GM18511 (cell line): ENCODE measurements at regions not wholly inside any gene's neighbourhood (a gene's known extent, or its start where the extent isn't known, plus 50 kb on each side); places are given as distances from the start of the nearest gene placed in this dataset.

ENCODE experiments used
- ATAC-seq: cut with Tn5 transposase; IDR thresholded peaks from one replicate; pipeline ENCODE4 v1.9.1; 2021; ENCODE audit warnings: mild to moderate bottlenecking, moderate library complexity; ENCODE audit not compliant: unreplicated experiment

DNA sequence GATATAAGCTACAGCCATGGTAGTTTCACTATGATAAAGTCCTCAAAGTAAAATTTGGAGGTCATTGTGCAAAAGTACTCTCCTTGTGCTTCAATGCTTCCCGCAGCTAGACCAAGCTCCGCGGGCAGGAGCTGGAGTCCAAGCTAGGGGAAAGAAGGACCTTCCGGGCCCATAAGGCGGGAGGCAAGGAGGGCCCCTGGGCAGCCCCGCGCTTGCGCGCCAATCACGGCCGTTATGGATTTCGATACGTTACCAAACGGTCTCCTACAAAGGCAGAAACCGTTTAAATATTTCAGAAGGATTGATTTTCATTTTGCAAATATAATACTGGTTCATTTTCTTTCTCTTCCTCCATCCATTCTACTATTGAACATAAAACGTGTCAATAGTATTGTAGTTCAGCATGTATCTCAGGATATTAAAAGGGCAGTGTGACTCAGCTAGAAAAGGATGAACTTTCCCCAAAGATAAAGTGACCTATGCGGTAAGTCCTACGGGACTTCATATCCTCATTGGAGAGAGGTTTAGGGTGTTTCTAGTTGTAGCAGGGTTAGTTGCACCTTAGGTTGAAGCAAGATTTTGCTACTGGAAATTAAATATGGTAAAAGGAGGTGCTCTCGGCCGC, 128.0 kb downstream of the KIF20B start:
- no peak for ATAC-seq

GRCh38 chr10:89829887-89830269, 128.5 kb downstream of the KIF20B start:
- ATAC-seq: no peak

GRCh38 chr10:89830624-89831023, 129.2 kb downstream of the KIF20B start:
- no peak for ATAC-seq

GRCh38 chr10:89836840-89837164, 135.4 kb downstream of the KIF20B start:
- ATAC-seq: no peak

- peak; percentile 73 for ATAC-seq
These were observed 136.0 kb downstream of the KIF20B start for GRCh38 chr10:89837165-89838043.

DNA sequence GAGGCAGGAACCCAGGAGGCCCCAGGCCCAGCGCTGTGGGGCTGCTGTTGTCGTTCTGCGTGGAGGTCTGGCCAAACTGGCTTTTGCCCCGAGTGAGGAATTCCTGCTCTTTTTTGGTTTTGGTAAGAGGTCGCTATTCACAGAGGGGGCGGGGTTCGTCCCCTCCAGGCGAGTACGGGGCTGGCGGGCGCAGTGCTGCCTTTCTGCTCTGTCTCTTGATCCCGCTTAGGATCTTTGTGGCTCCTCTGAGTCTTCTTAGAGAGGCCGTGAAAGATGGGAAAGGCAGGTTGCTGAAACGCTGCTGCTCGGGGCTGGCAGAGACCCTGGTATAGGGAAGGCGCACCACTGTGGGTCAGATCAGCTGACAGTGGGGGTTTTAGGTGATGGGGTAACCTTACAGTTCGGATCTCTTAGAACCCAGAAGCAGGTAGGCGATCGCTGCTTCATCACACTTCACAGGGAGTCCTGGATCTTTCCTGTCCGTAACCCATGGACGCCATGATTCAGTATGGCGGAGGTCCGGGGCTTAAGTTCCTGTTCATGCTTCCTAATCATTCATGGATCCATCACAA, 136.7 kb downstream of the KIF20B start:
- ATAC-seq: peak; percentile 29

DNA sequence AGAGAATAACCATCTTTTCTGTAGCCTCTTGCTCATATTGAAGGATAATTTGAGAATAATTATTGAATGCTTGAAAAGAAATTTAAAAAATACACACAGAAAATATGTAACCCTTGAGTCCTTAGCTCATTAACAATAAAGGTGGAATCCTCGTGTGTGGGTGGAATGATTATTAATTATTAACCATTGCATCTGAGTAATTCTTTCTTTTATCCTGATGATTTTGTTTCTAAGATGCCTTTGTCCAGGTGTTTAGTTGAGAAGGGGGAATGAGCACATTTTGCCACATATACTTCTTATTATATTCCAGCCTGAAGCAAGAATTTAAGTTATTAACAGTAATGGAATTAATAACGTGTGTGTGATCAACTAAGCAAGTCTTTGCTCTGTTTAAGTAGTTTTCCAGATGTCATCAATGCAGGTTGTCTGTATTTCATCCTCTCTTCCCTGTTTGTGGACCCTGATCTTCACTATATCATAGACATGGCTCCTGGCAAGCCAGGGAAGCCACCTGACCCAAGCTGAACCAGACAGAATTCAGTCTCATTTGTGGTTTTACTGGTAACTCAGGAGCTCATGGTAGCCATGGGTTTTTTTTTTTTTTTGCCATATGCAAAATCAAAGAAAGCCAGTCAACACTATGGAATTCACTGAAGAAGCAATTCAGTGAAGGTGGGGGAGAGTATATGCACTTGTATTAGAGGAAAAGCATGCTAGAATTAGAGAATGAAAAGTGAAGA, 144.3 kb downstream of the KIF20B start:
- no peak for ATAC-seq

DNA sequence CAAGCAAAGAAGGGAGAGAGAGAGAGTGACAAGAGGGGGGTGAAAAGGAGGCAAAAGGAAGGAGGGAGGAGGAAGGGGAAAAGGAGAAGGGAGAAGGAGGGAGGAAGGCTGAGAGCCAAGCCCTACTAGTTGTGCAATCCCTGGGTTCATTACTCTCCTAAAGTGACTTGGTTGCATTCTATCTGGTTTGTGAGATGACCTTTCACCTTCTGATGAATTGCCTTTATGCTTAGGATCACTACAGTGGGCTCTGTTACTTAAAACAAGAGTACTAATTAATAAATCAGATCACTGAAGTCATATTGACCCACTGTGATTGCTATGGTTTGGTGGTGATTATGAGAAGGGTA, 144.9 kb downstream of the KIF20B start:
- ATAC-seq: no peak

DNA sequence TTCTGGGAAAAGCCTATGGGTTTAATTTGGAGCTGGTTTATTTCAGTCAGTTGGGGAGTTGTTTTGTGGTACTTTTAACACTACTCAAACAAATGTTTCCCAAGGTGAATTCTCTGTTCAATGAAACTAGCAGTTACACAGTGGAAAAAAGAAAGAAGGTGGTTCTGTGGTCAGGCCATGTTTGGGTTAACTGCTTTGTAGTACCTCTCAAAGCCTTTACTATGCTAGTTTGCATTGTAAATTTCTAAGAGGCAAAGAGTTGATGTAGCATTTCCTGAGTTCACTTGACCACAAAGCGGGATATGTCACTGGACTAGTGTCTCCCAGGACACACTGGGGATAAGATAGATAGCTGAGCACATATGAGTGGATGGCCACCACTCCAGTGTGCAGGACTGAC, 145.4 kb downstream of the KIF20B start:
- no peak for ATAC-seq

DNA sequence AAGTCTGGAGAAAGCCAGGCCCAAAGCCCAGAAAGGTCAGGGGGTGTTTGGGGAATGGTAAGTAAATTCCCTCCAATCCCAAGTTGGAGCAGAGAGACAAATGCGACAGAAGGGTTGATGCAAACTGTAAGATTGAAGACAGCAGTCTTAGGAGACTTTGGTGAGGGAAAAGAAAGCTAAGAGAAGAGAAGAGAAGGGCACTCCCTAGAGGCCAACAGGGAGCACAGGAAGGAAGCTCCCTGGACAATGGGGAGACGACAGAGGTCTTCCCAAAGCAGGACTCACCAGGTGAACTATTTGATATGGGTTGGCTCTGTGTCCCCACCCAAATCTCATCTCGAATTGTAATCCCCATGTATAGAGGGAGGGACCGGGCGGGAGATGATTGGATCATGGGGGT, 151.5 kb downstream of the KIF20B start:
- no peak for ATAC-seq

- ATAC-seq: no peak
These were observed 152.4 kb downstream of the KIF20B start for GRCh38 chr10:89853781-89854191.

DNA sequence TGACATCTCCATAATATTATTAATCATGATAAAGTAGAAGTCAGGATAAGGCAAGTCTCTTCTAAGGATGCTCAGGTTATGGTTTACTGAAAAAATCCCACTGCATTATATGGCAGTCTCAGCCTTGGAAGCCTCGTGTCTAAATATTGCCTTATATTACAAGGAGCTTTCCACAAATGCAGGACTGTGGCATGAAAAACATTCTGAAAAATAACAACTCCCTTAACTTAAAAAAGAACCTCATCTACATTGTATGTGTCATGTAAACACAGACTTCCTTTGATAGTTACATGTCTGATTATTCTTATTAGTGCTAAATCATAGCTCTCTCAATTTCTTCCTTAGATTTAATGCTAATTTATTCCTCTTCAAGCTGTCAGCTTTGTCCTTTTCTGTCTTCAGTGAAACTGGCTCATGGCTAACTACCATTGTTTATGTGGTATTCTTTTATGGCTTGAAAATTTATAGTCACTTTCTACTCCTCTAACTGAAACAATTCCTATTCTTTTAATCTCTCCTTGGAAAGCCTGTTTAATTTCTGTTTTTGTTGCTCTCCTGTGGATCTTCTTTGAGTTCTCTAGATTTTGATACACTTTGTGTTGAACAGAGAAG, 156.1 kb downstream of the KIF20B start:
- ATAC-seq: no peak

- ATAC-seq: no peak
These were observed 159.8 kb downstream of the KIF20B start for GRCh38 chr10:89861199-89861573.

DNA sequence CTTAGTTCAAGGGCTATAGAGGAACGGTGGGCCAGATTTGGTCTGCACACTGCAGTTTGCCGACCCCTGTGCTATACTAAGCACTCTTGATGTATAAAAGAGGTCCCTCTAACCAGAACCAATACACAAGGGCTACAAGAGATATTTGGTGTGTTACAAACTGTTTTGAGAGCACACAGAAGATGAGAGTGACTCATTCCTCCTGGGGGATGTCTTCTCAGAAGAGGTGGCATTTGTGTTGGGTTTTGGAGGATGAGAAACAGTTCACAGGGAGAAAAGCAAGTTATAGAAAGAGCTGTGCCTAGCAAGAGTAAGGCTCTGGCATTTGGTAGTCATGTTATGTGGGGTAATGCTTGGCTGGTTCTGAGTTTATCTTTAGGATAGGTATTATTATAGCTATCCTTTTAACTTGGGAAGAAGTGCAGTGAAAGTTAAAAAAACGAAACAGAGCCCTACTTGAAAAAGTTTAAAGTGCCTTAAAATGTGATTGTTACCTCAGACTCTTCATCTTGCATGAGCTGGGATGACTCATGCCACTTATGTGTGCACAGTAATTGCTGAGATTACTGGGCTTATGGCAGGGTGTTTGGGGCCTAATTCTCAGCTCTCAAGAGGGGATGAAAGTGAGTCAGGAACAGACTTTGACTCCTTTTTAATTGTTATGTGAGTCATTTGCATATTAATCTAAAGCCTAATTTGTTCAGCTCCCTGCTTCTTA, 160.4 kb downstream of the KIF20B start:
- peak; percentile 62 for ATAC-seq

GRCh38 chr10:89867964-89868363, 166.6 kb downstream of the KIF20B start:
- ATAC-seq: no peak

DNA sequence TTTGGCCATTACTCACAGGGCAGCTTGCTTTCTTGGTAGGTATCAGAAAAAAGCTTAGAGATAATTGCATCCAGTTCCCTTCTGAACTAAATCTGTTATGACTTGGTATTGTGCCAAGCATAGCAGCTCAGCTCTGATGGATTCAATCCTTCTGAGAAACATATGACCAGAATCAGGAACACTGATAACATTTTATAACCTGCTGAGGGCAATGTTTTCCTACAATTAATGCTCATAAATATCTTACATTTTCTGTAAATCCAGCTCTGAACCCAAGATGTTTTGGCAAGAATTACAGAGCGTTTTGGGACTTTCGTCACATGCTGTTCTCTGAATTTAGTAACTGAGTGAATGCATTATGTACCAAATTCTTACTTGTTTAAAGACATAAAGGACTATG, 167.8 kb downstream of the KIF20B start:
- no peak for ATAC-seq

DNA sequence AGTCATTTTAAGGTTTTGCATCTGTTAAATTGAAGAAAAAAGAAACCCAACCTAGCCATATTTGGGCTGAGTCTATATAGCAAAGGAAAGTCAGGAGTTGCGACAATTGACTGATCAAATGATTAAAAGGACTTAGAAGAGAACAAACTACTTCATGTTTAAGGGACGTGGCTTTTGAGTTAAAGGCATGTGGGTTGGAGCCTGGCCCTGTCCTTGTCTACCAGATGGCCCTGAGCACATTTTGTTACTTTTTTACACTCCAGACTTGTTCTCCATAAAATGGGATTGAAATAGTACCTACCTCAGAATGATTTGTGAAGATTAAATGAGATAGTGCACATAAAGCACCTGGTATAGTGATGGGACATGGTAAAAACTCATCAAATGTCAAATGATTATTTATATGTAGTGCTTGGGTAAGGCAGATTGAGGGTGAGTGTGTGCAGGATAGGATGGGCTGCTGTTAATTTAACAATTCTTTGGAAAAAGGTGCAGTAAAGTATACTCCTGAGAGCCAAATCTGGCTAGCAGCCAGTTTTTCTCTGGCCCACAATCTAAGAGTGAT, 168.3 kb downstream of the KIF20B start:
- ATAC-seq: no peak

DNA sequence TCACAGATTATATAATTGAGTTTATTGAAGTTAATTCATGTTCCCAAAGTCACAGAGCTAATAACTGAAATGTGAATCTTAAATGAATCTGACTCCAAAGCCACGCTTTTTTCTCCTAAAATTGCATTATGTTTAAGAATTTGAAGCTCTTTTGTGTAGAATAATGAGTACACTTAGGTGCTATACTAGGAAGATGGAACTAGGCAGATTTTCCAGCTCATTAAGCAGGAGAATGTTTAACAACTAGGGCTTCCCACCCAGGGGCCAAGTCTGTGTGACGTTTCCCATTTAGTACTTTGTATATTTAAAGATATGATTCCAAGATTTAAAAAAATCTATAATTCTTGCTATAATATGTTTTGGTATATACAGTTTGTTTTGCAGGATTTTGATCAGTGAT, 169.5 kb downstream of the KIF20B start:
- no peak for ATAC-seq

DNA sequence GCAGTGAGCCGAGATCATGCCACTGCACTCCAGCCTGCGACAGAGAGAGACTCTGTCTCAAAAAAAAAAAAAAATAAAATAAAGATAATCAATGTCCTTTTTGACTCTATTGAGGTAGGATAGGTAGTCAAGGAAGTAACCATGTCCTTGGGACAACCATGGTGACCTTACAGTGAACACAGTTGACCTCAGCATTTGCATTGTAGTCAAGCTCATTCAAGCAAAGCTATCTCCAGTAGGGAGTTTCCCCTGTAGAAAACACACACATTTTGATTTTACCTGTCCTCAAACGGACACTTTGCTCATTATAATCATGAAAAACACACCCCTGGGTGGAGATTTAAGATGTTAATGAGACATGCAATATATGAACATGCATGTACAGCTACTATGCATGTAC, 171.7 kb downstream of the KIF20B start:
- ATAC-seq: peak; percentile 90

GRCh38 chr10:89875557-89875956, 174.2 kb downstream of the KIF20B start:
- ATAC-seq: no peak
